ENCODE measurements at regions not wholly inside any gene's neighbourhood (a gene's known extent, or its start where the extent isn't known, plus 50 kb on each side); places are given as distances from the start of the nearest gene placed in this dataset.
"Not testable (repeated sequence)": the region's sequence is repeated elsewhere in the genome, so short reads cannot be mapped to it uniquely, and the experiment has no call there.

DNA sequence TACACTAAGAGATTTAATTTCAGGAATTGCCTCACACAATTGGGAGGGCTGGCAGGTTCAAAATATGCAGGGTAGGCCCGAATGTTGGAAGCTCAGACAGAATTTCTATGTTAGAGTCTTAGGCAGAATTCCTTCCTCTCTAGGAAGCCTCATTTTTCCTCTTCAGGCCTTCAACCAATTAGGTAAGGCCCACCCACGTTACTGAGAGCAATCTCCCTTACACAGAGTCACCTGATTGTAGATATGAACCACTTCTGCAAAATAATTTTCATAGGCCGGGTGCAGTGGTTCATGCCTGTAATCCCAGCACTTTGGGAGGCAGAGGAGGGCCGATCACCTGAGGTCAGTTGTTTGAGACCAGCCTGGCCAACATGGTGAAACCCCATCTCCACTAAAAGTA lies 50.2 kb upstream of the HIVEP1 start:
- DNase-seq = no peak

DNA sequence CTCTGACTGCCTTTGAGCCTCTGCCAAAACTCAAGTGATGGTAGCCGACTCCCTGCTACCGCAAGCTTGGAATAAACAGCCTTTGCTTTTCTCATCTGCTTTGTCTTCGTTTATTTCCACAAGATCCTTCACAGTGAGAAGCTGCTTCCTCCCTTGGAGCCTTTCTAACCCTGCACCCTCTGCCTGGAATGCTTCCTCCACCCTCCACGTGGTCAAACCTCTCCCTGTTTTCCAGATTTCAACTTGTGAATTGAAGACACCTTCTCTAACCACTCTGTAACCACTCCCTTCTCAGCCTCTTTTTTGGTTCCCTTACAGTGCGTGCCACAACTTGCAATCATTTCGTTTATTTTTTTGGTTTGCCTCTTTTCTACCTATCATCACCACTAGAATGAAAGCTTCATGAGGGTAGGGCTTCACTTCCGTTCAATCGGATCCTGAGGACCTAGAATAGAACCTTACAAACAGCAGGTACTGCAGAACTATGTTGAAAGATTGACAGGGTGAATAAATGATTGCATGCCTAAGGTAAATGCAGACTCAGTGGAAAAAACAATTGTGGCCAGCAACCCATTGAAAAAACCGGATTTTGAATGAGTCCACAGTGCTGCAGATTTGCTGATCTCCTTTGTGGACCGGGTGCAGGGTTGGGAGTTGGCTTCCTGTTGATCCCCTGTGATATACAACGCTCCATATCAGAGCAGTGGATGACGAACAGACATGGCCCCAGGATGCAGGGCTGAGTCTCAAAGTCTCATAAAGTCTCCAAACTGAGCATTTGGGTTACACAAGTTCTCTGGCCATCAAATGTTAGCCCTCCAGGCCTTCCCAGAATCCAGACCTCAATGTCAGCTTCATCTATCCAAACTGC lies 51.0 kb upstream of the HIVEP1 start:
- DNase-seq = no peak

DNA sequence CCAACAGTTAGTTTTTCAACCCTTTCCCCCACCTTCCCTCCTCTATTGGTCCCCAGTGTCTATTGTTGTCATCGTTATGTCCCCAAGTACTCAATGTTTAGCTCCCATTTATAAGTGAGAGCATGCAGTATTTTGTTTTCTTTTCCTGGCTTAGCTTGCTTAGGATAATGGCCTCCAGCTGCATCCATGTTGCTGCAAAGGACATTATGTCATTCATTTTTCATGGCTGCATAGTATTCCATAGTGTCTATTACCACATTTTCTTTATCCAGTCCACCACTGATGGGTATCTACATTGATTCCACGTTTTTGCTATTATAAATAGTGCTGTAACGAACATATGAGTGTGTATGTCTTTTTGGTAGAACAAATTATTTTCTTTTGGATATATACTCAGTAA lies 55.3 kb upstream of the HIVEP1 start:
- no peak for DNase-seq

DNA sequence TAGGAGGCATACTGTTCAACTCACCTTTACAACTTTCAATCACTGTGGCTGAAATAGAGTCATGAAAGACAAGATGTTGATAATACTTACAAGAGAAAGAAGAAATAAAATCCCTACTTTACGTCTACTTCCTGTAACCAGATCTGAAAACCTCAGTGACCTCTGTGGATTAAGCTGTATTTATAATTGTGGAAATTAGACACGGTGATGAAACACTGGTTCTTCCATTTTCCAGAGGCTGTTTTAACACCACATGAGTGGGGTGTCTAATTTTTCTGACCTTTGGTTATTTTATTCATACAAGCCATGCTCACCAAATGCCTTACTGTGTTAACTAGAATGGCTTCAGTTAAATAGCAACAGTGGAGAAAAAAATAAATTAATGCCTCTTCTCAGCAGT lies 58.5 kb upstream of the HIVEP1 start:
- no peak for DNase-seq

DNA sequence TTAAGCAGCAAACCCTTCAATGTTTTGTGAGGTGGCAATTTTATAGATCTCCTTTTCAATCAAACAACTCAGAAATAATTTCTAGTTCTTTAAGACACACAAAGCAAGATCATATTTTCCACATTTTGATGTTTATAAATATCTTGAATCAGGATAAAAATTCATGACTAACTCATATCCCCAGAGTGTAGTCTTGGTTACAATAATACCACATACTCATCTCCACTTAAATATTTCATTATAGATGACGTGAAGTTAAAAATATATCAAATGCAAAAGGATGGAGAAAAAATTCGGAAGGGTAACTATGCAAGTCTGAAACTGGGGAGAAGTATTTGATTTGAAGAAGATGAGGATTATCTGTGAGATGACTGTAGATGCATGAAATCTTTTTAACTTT lies 59.8 kb upstream of the HIVEP1 start:
- DNase-seq = no peak

DNA sequence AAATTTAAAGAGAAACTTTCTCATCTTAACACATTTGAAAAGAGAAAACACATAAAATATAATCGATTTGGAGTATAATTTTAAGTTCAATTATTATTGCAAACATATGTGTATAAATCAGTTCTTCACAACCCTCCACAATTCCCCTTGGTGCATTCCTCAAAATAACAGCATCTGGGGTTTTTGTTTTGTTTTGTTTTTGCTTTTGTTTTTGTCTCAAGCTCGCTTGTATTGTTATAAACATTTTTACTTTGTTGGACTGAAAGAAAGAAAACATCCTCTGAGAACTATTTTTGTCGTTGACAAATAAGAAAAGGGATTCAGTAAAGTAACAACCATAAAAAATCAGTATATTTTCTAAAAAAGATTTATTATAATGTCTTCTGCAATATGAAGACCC lies 60.2 kb upstream of the HIVEP1 start:
- DNase-seq = no peak

DNA sequence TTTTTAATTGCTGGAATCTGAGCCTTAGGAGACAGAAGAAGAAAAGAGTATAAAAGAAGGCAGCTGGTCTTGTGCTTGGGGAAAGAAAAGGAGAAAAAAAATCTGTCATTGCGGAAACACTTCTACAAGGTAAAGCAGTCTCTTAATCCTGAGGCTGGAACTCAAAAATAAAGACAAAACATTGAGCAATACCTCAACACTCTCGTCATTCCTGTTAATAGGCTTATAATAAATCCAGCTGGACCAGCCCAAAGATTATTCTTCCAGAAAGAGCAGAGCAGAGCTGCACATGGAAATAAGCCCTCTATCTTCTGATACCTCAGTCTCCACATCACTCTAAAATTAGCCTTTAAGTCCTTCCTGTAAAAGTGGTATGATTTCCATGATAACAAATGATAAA lies 62.0 kb upstream of the HIVEP1 start:
- DNase-seq = no peak

DNA sequence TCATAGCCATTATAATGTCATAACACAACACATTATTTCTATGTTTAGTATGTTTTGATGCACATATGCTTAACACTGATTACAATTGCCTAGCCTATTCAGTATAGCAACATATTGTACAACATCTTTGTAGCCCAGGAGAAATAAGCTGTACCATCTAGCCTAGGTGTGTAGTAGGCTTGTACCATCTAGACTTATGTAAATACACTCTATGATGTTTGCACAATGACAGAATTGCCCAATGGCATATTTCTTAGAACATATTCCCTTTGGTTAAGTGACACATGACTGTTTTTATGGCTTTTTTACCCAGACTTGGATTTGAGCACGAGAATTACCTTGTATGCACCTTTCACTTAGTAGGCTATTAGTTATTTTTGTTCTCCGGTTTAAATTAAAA lies 64.5 kb upstream of the HIVEP1 start:
- DNase-seq = no peak

DNA sequence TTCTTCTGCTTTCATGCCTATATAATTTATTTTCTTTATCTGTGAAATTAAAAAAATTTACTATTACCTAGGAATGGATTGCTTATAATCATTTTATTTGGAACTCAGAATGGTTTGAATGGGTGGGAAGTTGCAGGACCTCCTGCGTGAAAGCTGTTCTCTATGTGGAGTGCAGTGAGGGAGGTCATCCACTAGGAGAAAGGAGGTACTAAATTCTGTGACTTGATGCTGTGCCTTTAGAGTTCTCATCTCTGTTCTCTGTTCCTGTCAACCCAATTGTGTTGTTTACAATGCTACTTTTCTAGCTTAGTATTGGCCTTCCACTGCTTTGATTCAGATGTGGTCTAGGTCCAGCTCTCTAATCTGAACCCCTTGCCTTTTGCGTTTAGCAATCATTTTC lies 65.0 kb upstream of the HIVEP1 start:
- no peak for DNase-seq

DNA sequence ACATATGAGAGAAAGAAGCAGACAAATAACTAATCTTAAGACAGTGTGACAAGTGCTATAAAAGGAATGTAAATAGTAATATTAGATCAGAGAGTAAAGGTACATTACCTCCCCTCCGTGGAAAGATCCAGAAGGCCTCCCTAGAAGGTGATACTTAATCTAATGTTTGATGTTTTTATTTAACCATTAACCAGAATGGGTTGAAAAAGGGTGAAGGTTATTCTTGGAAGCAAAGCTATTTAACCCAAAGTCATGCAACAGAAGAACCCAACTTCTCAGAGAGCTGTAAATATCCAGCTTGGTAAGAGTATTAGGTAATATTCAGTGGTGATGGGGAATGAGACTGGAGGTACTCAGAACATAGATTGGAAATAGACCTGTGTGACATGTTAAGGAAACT lies 68.0 kb upstream of the HIVEP1 start:
- DNase-seq = no peak

DNA sequence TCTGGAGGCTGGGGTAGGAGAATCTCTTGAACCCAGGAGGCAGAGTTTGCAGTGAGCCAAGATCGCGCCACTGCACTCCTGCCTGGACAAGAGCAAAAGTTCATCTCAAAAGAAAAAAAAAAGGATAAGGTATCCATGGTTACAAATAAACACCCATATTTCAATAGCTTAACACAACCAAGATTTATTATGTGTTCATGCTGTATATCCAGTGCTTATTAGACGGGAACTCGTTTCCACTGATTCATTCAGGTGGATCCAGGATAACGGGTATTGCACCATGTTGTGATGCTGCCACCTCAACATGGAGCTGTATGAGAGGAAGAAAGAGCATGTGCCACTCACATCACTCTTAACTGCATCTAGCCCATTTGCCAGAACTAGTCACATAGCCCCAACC lies 69.1 kb upstream of the HIVEP1 start:
- DNase-seq = no peak

DNA sequence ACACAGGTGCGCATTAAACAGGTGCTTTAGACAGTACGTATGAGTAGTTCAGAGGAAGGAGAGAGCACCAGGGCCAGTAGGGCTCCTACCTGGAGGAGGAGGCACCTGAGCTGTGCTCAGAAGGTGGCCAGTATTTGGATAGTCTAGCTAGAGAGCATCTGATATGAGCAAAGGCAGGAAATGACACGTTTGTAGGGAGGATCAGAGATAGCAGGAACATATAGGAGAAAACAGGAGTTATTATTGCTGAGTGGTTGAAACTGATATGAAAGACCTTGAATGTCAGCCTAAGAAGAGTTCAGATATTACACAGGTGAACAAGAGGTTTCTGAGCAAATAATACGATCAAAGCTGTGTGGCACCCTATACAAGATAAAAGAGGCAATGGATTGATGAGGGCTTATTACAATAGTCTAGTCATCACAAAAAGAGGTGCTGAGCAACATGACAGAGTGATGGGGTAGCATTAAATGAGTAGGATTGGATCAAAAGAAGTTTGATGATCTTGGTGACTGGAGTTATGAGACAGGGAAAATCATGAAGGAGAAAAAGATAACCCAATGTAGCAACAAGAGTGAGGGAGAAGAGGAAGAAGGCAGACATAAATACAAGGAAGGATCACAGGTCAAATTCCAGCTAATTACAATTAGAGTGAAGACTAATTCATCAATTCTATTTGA lies 69.8 kb upstream of the HIVEP1 start:
- DNase-seq = no peak

DNA sequence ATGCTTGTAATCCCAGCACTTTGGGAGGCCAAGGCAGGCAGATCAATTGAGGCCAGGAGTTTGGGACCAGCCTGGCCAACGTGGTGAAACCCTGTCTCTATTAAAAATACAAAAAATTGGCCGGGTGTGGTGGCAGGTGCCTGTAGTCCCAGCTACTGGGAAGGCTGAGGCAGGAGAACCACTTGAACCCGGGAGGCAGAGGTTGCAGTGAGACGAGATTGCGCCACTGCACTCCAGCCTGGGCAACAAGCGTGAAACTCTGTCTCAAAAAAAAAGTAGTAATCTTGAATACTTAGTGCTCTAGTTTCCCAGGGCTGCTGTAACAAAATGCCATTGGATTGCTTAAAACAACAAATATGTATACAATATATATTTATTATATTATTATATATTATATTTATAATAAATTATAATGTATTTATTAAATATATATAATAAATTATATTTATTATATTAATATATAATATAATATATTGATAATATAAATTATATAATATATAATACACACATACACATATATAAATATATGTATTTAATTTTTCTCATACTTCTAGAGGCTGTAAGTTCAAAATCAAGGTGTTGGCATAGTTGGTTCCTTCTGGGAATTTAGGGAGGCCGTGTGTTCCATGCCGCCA lies 71.5 kb upstream of the HIVEP1 start:
- DNase-seq = not testable (repeated sequence)

DNA sequence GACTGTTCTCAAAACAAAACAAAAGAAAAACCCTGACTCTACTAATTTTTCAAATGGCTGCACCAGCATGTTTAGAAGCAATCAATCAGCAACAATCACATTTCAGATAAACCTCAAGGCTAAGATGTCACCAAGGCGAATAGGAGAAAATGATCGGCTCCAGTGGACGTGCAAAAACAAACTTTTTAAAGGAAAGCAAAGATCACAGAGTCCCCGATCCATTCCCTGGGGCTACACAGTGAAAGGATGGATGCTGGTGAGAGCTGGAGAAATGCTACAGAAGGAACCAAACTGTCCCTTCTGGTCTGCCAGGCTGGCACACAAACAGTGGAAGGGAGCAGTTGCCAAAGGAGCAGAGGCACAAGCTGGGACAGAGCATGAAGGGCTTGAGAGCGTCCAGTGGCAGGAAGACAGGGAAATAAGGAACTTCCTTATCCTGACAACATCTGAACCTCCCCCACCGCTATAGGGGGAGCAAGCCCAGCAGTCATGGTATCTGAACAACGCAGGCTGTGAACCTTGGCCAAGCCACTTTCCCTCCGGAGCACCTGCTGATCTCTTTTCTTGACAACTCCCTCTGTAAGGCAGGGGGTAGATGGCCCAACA lies 73.7 kb upstream of the HIVEP1 start:
- no peak for DNase-seq

DNA sequence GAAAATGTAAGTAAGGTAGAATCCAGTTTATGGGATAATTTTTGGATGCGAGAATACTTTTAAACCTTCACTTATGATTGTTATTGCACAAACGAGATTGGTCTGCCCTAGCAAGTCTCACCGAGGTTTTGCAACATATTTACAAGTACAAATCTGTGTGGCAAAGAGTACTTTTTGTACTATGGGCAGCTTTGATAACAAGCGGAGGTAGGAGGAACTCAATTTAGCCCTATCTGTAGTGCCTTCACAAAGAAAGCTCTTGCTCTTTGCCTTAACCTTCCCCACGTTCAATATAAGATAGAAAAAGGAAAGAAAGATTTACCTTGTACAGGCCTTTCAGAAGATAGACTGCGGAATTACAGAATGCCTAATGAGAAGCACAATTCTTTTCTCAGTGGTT lies 77.5 kb upstream of the HIVEP1 start:
- no peak for DNase-seq

DNA sequence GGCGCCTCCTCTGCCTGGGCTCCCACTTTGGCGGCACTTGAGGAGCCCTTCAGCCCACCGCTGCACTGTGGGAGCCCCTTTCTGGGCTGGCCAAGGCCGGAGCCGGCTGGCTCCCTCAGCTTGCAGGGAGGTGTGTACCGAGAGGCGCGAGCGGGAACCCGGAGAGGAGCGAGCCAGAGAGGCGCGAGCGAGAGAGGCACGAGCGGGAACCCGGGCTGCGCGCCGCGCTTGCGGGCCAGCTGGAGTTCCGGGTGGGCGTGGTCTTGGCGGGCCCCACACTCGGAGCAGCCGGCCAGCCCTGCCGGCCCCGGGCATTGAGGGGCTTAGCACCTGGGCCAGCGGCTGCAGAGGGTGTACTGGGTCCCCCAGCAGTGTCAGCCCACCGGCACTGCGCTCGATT lies 79.2 kb upstream of the HIVEP1 start:
- DNase-seq = not testable (repeated sequence)

DNA sequence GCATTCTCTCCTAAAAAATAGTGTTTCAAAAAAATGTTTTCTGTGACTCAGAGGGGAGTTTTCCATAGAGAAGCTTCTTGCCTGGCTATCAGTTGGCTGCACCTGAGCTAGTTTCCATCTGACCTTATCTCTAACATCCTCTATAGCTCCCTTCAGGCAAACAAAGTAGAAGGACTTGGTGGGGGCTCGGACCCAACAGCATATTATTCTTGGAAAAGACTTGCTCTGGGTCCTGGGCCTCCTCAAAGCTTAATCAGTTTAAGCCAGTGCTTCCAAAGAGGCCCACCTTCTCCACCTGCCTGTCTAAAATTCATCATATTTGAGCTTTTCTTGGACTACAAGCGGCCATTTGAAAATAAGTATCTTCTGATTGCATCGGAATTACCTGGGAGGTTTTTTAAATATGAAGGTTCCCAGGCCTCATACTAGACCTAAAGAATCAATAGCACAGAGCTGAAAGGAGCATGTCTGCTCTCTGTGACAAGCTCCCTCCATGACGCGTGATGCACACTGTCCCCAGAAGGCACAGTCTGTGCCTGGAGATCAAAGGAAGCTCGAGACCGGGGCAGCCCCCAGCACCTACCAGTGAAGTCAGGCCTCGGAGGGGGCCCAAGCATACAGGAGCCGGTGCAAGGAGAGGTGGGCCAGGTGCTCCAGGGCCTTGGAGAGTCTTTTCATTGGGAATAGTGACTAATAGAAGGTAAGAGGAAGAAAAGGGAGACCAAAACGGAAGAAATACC lies 80.6 kb upstream of the HIVEP1 start:
- no peak for DNase-seq

DNA sequence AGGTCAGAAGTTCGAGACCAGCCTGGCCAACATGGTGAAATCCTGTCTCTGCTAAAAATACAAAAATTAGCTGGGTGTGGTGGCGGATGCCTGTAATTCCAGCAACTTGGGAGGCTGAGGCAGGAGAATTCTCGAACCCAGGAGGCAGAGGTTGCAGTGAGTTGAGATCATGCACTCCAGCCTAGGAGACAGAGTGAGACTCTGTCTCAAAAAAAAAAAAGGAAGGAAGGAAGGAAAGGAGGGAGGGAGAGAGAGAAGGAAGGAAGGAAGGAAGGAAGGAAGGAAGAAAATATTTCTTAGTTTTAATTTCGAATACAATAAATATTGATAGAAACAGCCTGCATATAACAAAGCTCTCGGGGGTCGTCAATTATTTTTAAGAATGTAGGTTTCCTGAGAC lies 81.3 kb upstream of the HIVEP1 start:
- DNase-seq = not testable (repeated sequence)

DNA sequence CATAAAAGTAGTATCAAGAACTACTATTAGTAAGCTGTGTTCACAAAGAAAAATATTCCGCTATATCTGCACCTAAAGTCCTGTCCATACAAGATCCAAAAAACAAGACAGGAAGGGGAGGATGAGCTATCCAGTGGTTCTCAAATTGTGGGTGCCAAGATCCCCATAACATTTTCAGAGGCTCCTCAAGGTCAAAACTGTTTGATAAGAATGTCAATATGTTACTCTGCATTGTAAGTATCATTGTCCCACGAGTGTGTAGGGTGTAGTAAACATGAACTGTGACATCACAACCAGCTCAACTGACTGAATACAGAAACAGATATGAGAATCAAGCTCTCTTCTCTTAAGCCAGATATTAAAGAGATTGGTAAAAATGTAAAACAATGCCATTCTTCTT lies 81.9 kb upstream of the HIVEP1 start:
- no peak for DNase-seq

DNA sequence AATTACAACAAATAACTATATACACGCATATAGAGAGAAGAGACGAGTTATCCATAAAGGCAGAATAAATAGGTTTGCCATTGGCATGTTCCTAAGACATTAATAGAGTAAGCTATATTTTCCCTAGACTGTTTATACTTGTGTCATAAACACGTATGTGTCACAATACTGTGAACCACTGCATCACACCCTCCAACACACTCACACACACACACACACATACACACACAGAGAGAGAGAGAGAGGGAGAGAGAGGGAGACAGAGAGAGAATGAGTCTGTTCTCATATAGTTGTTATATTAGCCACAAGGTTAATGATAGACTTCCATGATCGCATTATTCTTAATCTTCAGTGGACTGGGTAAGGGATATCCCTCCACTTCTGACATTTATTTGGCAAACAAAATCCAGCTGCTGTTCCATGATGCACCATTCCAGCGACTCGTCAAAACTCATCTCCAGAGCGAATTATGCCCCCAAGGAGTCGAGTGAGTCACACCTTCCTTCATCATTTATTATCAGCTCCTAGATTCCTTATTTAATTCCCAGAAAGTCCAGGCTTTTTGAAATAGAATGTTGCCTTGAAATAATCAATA lies 82.8 kb upstream of the HIVEP1 start:
- DNase-seq = no peak

DNA sequence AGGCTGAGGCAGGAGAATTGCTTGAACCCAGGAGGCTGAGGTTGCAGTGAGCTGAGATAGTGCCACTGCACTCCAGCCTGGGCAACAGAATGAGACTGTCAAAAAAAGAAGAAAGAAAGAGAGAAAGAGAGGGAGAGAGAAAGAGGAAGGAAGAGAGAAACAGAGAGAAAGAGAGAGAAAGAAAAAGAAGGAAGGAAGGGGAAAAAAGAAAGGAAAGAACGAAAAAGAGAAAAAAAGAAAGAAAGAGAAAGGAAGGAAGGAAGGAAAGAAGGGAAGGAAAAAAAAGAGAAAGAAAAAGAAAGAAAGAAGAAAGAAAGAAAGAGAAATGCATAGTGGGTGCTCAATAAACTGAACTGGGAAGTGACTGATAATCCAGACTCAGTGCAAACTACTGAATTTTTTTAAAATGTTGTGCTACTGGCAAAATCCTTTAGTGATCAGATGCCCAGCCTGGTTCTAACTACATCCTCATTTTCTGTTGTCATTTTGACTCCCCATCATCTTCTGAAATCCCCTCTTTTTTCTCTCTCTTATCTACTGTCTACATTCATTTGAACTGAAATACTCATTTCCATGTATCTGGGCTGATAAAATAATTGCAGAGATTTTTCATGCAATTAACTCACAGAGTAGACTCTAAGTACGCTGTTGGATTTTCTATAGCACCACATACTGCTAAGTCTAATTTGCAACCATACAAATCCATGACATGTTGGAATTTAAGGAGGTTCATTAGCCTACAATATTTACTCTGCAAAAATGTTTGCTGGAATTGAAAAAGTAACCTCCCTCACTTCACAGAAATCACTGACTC lies 85.3 kb upstream of the HIVEP1 start:
- DNase-seq = no peak

DNA sequence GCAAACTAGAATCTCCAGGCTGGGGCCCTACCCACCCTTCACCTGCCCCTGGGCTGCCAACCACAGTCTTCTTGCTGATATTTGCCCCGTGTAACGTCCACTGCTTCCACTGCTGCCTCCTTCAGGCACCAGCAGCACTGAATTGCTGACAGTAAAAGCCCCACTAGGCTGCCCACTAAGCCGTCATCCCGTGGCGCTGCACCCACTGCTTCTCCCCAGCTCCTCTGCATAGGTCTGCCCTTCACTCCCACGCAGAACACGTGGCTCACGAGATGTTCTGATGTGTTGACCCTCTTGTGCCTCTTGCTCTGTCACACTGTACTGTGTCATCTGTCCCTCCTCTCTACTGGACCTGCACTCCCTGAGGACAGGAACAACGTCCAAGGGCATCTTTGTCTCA lies 86.3 kb upstream of the HIVEP1 start:
- DNase-seq = no peak
